NCI-H524 (cell line): ENCODE measurements at regions not wholly inside any gene's neighbourhood (a gene's known extent, or its start where the extent isn't known, plus 50 kb on each side); places are given as distances from the start of the nearest gene placed in this dataset.

Source experiments
- DNase-seq, 2 experiments: peaks; one replicate each; lab custom pipeline; 2025; lab: John Stamatoyannopoulos, UW

GRCh38 chr14:75370416-75371205 is 57.2 kb upstream of the JDP2 start:
- no peak for DNase-seq

GRCh38 chr14:75371297-75371696 is 56.5 kb upstream of the JDP2 start:
- no peak for DNase-seq

GRCh38 chr14:75372260-75372659 is 55.6 kb upstream of the JDP2 start:
- DNase-seq, result no peak

- no peak for DNase-seq
Measured at GRCh38 chr14:75373133-75373532, 54.7 kb upstream of the JDP2 start.

- no peak for DNase-seq
Measured at GRCh38 chr14:75373616-75374015, 54.2 kb upstream of the JDP2 start.

GRCh38 chr14:75374911-75375310 is 52.9 kb upstream of the JDP2 start:
- DNase-seq, result no peak

- no peak for DNase-seq
Measured at GRCh38 chr14:75375983-75376382, 51.8 kb upstream of the JDP2 start.
